Urinary bladder (tissue), 3 donors: ENCODE measurements at regions not wholly inside any gene's neighbourhood (a gene's known extent, or its start where the extent isn't known, plus 50 kb on each side); places are given as distances from the start of the nearest gene placed in this dataset.

Experiments used
- DNase-seq: peaks from one replicate; pipeline ENCODE4 v3.0.0-alpha.2; 2015; ENCODE audit errors: extremely low spot score
- H3K27ac ChIP-seq: one replicate; pipeline ENCODE4 v1.5.1; 2013; ENCODE audit warnings: low read depth, mild to moderate bottlenecking, moderate library complexity
- H3K36me3 ChIP-seq: one replicate; pipeline ENCODE4 v1.6.1; 2013; ENCODE audit warnings: mild to moderate bottlenecking, moderate library complexity; ENCODE audit not compliant: insufficient read depth
- H3K4me1 ChIP-seq: one replicate; pipeline ENCODE4 v1.6.1; 2013; ENCODE audit warnings: mild to moderate bottlenecking, moderate library complexity; ENCODE audit not compliant: insufficient read depth
- H3K4me3 ChIP-seq: one replicate; pipeline ENCODE4 v1.5.1; 2013; ENCODE audit warnings: low read depth, low read length
- WGBS: extraction: QIAGEN DNeasy Blood & Tissue Kit; methylation state at CpG from one replicate; pipeline ENCODE4 v1.1.7; 2013; 5-methylcytosine and 5-hydroxymethylcytosine counted together
- donor health status: healthy with polysubstance abuse.
- donor health status: healthy.

GRCh38 chr20:60502881-60503280, 544.7 kb downstream of the CDH26 start:
- no peak overlapping the region for H3K27ac ChIP-seq
- no peak for DNase-seq
- H3K4me3 ChIP-seq = no peak overlapping the region
- WGBS = 83% methylated on average over 5 of the region's 5 CpGs
- no peaks in the 10 kb centered on the region for H3K4me1 ChIP-seq
- no peaks in the 10 kb centered on the region for H3K36me3 ChIP-seq

- no peak overlapping the region for H3K4me3 ChIP-seq
- no peaks in the 10 kb centered on the region for H3K4me1 ChIP-seq
- no peaks in the 10 kb centered on the region for H3K36me3 ChIP-seq
- no peak for DNase-seq
- no peak overlapping the region for H3K27ac ChIP-seq
- 63% methylated on average over 3 of the region's 3 CpGs for WGBS
Measured at GRCh38 chr20:60505423-60505822, 547.2 kb downstream of the CDH26 start.

- Histone ChIP-seq H3K4me3 (no peak overlapping the region), H3K4me1 (no peaks in the 10 kb centered on the region), H3K27ac (no peak overlapping the region), H3K36me3 (no peaks in the 10 kb centered on the region)
- no peak for DNase-seq
- 82% methylated on average over 3 of the region's 3 CpGs for WGBS
Measured at GRCh38 chr20:60506061-60506460, 547.8 kb downstream of the CDH26 start.

DNA sequence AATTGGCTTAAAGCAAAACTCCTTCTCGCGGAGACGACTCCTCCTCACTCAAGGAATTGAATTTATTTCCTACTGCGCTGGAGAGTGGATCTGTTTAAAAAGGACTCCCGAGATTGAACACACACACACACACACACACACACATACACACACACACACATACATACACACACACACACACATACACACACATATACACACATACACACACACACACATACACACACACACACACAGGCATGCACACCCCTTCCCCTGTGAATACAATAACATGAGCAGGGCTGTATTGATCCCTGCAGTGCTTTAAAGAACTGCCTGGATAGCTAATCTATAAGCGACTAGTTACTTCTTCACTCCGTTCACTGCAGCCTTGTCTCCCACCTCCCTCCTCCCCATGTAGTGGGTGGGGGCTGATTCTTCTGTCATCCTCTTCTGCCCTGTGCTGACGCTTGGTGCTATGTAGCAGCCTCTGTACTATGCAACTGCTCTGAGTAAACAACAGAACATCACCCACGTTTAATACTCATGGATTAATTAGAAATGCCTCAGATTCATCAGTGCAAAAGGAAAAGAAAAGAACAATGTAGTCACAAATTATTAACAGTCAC, 549.0 kb downstream of the CDH26 start:
- DNase-seq = no peak
- H3K36me3 ChIP-seq = no peaks in the 10 kb centered on the region
- H3K27ac ChIP-seq = no peak overlapping the region
- H3K4me3 ChIP-seq = no peak overlapping the region
- H3K4me1 ChIP-seq = no peaks in the 10 kb centered on the region
- WGBS = 65% methylated on average over 9 of the region's 9 CpGs

- DNase-seq = no peak
- no peaks in the 10 kb centered on the region for H3K4me1 ChIP-seq
- no peaks in the 10 kb centered on the region for H3K36me3 ChIP-seq
- no peak overlapping the region for H3K27ac ChIP-seq
- no peak overlapping the region for H3K4me3 ChIP-seq
- WGBS = 83% methylated on average over 4 of the region's 4 CpGs
Measured at GRCh38 chr20:60509407-60509806, 551.2 kb downstream of the CDH26 start.

DNA sequence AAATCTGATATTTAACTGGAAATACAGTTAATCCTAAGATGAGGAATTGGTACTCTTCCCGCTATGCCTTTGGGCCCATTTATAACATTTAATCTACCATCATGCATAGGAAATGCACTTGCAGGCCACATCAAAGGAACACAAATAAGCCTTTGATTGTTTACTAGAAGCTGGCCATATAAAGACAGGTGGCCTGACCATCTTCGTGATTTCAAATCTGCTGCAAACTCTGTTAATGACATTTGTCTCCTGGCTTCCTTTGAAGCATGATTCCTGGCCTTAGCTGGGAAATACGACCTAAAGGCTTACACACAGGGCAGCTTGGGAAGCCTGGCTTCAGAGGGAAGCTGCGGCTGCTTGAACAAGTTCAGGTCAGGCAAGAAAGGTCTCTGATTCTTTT, 552.1 kb downstream of the CDH26 start:
- no peak overlapping the region for H3K4me3 ChIP-seq
- DNase-seq = no peak
- H3K36me3 ChIP-seq = no peaks in the 10 kb centered on the region
- no peak overlapping the region for H3K27ac ChIP-seq
- H3K4me1 ChIP-seq = no peaks in the 10 kb centered on the region
- WGBS = 43% methylated on average over 4 of the region's 4 CpGs

GRCh38 chr20:60512443-60512842, 554.2 kb downstream of the CDH26 start:
- 62% methylated on average over 4 of the region's 4 CpGs for WGBS
- Histone ChIP-seq H3K36me3 (no peaks in the 10 kb centered on the region), H3K27ac (no peak overlapping the region), H3K4me1 (no peaks in the 10 kb centered on the region), H3K4me3 (no peak overlapping the region)
- DNase-seq = no peak

- no peak overlapping the region for H3K27ac ChIP-seq
- no peak for DNase-seq
- H3K4me3 ChIP-seq = no peak overlapping the region
- 76% methylated on average over 3 of the region's 3 CpGs for whole genome bisulfite sequencing
- H3K4me1 ChIP-seq = no peaks in the 10 kb centered on the region
- no peaks in the 10 kb centered on the region for H3K36me3 ChIP-seq
Measured at GRCh38 chr20:60513141-60513540, 554.9 kb downstream of the CDH26 start.

- no peak for DNase-seq
- Histone ChIP-seq H3K4me1 (no peaks in the 10 kb centered on the region), H3K27ac (no peak overlapping the region), H3K4me3 (no peak overlapping the region), H3K36me3 (no peaks in the 10 kb centered on the region)
- WGBS = 83% methylated on average over 2 of the region's 2 CpGs
Measured at GRCh38 chr20:60516442-60516841, 558.2 kb downstream of the CDH26 start.

GRCh38 chr20:60518022-60518421, 559.8 kb downstream of the CDH26 start:
- Histone ChIP-seq H3K27ac (no peak overlapping the region), H3K36me3 (no peaks in the 10 kb centered on the region), H3K4me3 (no peak overlapping the region), H3K4me1 (no peaks in the 10 kb centered on the region)
- 43% methylated on average over 1 of the region's 1 CpG for WGBS
- no peak for DNase-seq

DNA sequence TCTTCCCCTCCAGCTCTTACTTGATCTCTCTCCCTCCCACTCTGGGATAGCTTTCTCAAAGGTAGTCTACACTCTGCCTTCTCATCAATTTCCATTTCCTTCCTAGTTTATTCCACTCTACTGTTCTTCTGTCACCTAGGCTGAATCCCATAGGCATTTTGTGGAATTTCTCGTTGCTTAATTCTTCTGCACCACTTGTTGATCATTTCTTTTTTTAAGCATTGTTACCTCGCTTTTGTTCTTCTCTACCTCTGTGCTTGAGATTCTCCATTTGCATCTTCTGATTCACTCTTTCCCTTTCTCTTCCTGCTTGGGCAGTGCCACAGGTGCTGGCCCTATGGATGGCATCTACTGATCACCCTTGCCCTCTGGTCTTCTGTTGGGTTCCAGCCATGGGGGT, 567.2 kb downstream of the CDH26 start:
- Histone ChIP-seq H3K36me3 (no peaks in the 10 kb centered on the region), H3K4me1 (no peaks in the 10 kb centered on the region), H3K27ac (no peak overlapping the region), H3K4me3 (no peak overlapping the region)
- 83% methylated on average over 2 of the region's 2 CpGs for WGBS
- no peak for DNase-seq

DNA sequence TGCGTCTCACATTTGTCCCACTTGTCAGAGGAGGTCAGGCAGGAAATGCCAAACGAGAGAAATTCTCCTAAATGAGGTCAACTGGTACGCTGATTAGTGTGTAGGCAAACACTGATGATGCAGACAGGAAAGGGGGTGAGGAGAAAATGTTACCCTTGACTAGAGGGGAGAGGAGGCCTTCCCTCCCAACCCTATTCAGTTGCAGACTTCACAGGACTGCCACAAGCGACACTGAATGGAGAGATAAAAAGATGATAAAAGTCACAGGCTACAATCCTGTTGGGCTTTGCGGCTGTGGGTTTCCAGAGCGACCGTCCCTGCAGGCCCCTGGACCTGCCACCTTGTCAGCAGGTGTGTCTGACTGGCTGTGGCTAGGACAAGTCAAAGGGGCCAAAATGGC, 569.4 kb downstream of the CDH26 start:
- 46% methylated on average over 7 of the region's 7 CpGs for WGBS
- Histone ChIP-seq H3K36me3 (no peaks in the 10 kb centered on the region), H3K4me3 (no peak overlapping the region), H3K27ac (no peak overlapping the region), H3K4me1 (no peaks in the 10 kb centered on the region)
- DNase-seq = no peak

GRCh38 chr20:60528141-60528540, 569.9 kb downstream of the CDH26 start:
- H3K36me3 ChIP-seq = no peaks in the 10 kb centered on the region
- DNase-seq = no peak
- H3K27ac ChIP-seq = no peak overlapping the region
- no peak overlapping the region for H3K4me3 ChIP-seq
- 66% methylated on average over 5 of the region's 5 CpGs for WGBS
- no peaks in the 10 kb centered on the region for H3K4me1 ChIP-seq

DNA sequence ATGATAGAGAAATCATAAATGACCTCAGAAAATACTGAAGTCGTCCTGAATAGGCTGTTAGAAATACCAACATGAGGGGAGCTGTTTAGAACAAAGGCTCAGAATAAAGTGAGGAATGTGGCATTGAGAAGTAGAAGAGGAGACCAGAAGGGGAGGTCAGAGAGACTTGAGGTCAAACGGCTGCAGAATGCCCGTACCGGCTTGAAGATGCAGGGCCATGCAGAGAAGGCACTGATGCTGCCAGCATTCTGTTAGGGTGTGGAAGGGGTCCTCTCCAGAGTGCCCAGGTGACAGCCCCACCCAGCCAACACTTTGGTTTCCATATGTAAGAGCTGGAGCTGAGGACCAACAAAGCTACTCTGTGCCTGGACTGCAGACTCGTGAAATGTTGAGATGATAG, 570.9 kb downstream of the CDH26 start:
- Histone ChIP-seq H3K4me3 (no peak overlapping the region), H3K36me3 (no peaks in the 10 kb centered on the region), H3K27ac (no peak overlapping the region), H3K4me1 (no peaks in the 10 kb centered on the region)
- DNase-seq = no peak
- WGBS = 74% methylated on average over 5 of the region's 5 CpGs

- DNase-seq = no peak
Measured at GRCh38 chr20:60535211-60535610, 577.0 kb downstream of the CDH26 start.

More at GRCh38 chr20:60535211-60535610, 577.0 kb downstream of the CDH26 start:
- Histone ChIP-seq H3K27ac (no peak overlapping the region), H3K4me3 (no peak overlapping the region), H3K36me3 (no peaks in the 10 kb centered on the region), H3K4me1 (no peaks in the 10 kb centered on the region)
- WGBS = 45% methylated on average over 3 of the region's 3 CpGs
